Prostate gland (tissue), 2 donors: ENCODE measurements at regions not wholly inside any gene's neighbourhood (a gene's known extent, or its start where the extent isn't known, plus 50 kb on each side); places are given as distances from the start of the nearest gene placed in this dataset.

Experiments
- POLR2A ChIP-seq: fragments of 450-650 bp; IDR thresholded peaks from one replicate; pipeline ENCODE4 v1.6.1; 2016; ENCODE audit warnings: antibody characterized with exemption, mild to moderate bottlenecking
- TF ChIP-seq, protein P1 (sequence below), 4 experiments: fragments of 200-600 bp in 2 of 4; fragments of 450-650 bp in 2 of 4; sonication (generic) in 2 of 4; IDR thresholded peaks; 1 replicate in 3 of 4; 2 replicates in 1 of 4; pipeline ENCODE4 v1.5.1; 2016 to 2019; ENCODE audit warnings: antibody characterized with exemption in 4 of 4, mild to moderate bottlenecking in 2 of 4, moderate library complexity in 2 of 4

DNA sequence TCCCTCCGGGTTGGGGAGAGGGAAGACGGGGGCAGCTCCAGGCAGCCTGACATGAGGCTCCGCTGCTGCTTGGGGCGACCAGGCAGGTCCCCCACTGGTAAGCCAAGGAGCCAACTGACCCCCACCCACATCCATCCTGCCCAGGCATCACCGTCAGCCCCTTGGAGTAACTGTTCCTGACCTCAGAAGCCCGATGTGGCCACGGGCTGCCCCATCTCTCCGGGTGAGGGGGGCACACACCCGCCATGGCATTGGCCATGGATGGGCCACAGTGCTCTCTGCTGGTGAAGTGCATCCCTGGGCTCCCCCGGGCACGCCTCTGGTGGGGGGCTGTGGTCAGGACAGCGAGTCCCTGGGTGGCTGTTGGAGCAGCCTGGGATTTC is 100.0 kb downstream of the CRYAA start:
- TF ChIP-seq, protein P1, sequence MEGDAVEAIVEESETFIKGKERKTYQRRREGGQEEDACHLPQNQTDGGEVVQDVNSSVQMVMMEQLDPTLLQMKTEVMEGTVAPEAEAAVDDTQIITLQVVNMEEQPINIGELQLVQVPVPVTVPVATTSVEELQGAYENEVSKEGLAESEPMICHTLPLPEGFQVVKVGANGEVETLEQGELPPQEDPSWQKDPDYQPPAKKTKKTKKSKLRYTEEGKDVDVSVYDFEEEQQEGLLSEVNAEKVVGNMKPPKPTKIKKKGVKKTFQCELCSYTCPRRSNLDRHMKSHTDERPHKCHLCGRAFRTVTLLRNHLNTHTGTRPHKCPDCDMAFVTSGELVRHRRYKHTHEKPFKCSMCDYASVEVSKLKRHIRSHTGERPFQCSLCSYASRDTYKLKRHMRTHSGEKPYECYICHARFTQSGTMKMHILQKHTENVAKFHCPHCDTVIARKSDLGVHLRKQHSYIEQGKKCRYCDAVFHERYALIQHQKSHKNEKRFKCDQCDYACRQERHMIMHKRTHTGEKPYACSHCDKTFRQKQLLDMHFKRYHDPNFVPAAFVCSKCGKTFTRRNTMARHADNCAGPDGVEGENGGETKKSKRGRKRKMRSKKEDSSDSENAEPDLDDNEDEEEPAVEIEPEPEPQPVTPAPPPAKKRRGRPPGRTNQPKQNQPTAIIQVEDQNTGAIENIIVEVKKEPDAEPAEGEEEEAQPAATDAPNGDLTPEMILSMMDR (IDR thresholded peaks at IDR 0.05) = no peak
- no peak for TF ChIP-seq POLR2A
